ENCODE measurements at regions not wholly inside any gene's neighbourhood (a gene's known extent, or its start where the extent isn't known, plus 50 kb on each side); places are given as distances from the start of the nearest gene placed in this dataset.

- WGBS (ENCODE audit: insufficient coverage) = 80% methylated on average over 1 of the region's 3 CpGs
- CTCF ChIA-PET = no interaction called here
- POLR2A ChIA-PET = no interaction called here
Observed at GRCh38 chr10:58979711-58980110, 196.7 kb upstream of the PHYHIPL start.

GRCh38 chr10:58980826-58981415 is 195.5 kb upstream of the PHYHIPL start:
- H3K27me3 ChIP-seq (replicated peaks in 1 of 4; ENCODE audit: control extremely low read depth in 1 of 4, control insufficient read depth in 3 of 4, insufficient read depth in 4 of 4, low read length in 3 of 4) = no peaks in the 10 kb centered on the region
- no peaks in the 10 kb centered on the region for H4K20me1 ChIP-seq (ENCODE audit: control insufficient read depth, insufficient read depth, low read length, poor library complexity, severe bottlenecking)
- H3K36me3 ChIP-seq (replicated peaks in 1 of 2; ENCODE audit: control extremely low read depth in 1 of 2, control insufficient read depth in 1 of 2, extremely low read depth in 1 of 2, insufficient read depth in 2 of 2, low read length in 1 of 2) = no peaks in the 10 kb centered on the region
- no peaks in the 10 kb centered on the region for H3K4me1 Mint-ChIP-seq
- H3K9me3 Mint-ChIP-seq (ENCODE audit: insufficient read depth) = no peaks in the 10 kb centered on the region
- WGBS (ENCODE audit: insufficient coverage) = 100% methylated on average over 4 of the region's 6 CpGs
- ATAC-seq (ENCODE audit: low read depth) (no peak), DNase-seq (no peak)
- H3K27ac Mint-ChIP-seq = no peak overlapping the region
- H3K4me3 ChIP-seq (ENCODE audit: control extremely low read depth in 1 of 5, extremely low read depth in 1 of 5, insufficient read depth in 1 of 5, low read depth in 2 of 5, low read length in 4 of 5) = no peak overlapping the region
- H3K27me3 Mint-ChIP-seq = no peaks in the 10 kb centered on the region
- H3K9me3 ChIP-seq (ENCODE audit: control extremely low read depth in 1 of 3, control insufficient read depth in 2 of 3, insufficient read depth in 1 of 3, low read length in 2 of 3) = no peaks in the 10 kb centered on the region
- no peak for TF ChIP-seq CTCF (IDR thresholded peaks at IDR 0.05)
- TF ChIP-seq EZH2 (IDR thresholded peaks at IDR 0.05; ENCODE audit: borderline replicate concordance, insufficient read depth, low read depth, low read length, poor library complexity, severe bottlenecking) = no peak
- no peak overlapping the region for H3K9ac ChIP-seq (ENCODE audit: low read length)
- no peak overlapping the region for H3K4me2 ChIP-seq (replicated peaks; ENCODE audit: low read depth, low read length, poor library complexity, severe bottlenecking)
- H3K27ac ChIP-seq (ENCODE audit: low read length in 2 of 2) = no peak overlapping the region
- no peaks in the 10 kb centered on the region for H3K4me1 ChIP-seq (ENCODE audit: control insufficient read depth in 2 of 2, insufficient read depth in 2 of 2, low read length in 2 of 2)
- no peak overlapping the region for H2AFZ ChIP-seq (ENCODE audit: insufficient read depth, low read depth, low read length, poor library complexity, severe bottlenecking)
- no peak overlapping the region for H3K4me3 Mint-ChIP-seq
- intact Hi-C loops (cut with micrococcal nuclease) = no loop called here
- no peaks in the 10 kb centered on the region for H3K79me2 ChIP-seq (ENCODE audit: control insufficient read depth, insufficient read depth, low read length)
- ChIA-PET CTCF (no interaction called here), POLR2A (no interaction called here)

More at GRCh38 chr10:58979711-58980110, 196.7 kb upstream of the PHYHIPL start:
- Histone ChIP-seq H3K27ac (ENCODE audit: low read length in 2 of 2) (no peak overlapping the region), H3K9me3 (ENCODE audit: control extremely low read depth in 1 of 3, control insufficient read depth in 2 of 3, insufficient read depth in 1 of 3, low read length in 2 of 3) (no peaks in the 10 kb centered on the region), H2AFZ (ENCODE audit: insufficient read depth, low read depth, low read length, poor library complexity, severe bottlenecking) (no peak overlapping the region), H3K4me1 (ENCODE audit: control insufficient read depth in 2 of 2, insufficient read depth in 2 of 2, low read length in 2 of 2) (no peaks in the 10 kb centered on the region), H3K79me2 (ENCODE audit: control insufficient read depth, insufficient read depth, low read length) (no peaks in the 10 kb centered on the region), H3K4me3 (ENCODE audit: control extremely low read depth in 1 of 5, extremely low read depth in 1 of 5, insufficient read depth in 1 of 5, low read depth in 2 of 5, low read length in 4 of 5) (no peak overlapping the region), H3K9ac (ENCODE audit: low read length) (no peak overlapping the region), H3K4me2 (replicated peaks; ENCODE audit: low read depth, low read length, poor library complexity, severe bottlenecking) (no peak overlapping the region), H4K20me1 (ENCODE audit: control insufficient read depth, insufficient read depth, low read length, poor library complexity, severe bottlenecking) (no peaks in the 10 kb centered on the region), H3K36me3 (replicated peaks in 1 of 2; ENCODE audit: control extremely low read depth in 1 of 2, control insufficient read depth in 1 of 2, extremely low read depth in 1 of 2, insufficient read depth in 2 of 2, low read length in 1 of 2) (no peaks in the 10 kb centered on the region), H3K27me3 (replicated peaks in 1 of 4; ENCODE audit: control extremely low read depth in 1 of 4, control insufficient read depth in 3 of 4, insufficient read depth in 4 of 4, low read length in 3 of 4) (no peaks in the 10 kb centered on the region)
- DNase-seq (no peak), ATAC-seq (ENCODE audit: low read depth) (no peak)
- intact Hi-C loops (cut with micrococcal nuclease) = no loop called here
- H3K4me1 Mint-ChIP-seq = no peaks in the 10 kb centered on the region
- H3K4me3 Mint-ChIP-seq = no peak overlapping the region
- no peaks in the 10 kb centered on the region for H3K27me3 Mint-ChIP-seq
- no peaks in the 10 kb centered on the region for H3K9me3 Mint-ChIP-seq (ENCODE audit: insufficient read depth)
- no peak for TF ChIP-seq CTCF (IDR thresholded peaks at IDR 0.05)
- no peak for TF ChIP-seq EZH2 (IDR thresholded peaks at IDR 0.05; ENCODE audit: borderline replicate concordance, insufficient read depth, low read depth, low read length, poor library complexity, severe bottlenecking)
- H3K27ac Mint-ChIP-seq = no peak overlapping the region

Data from B cell (primary cell).